HG03565 (cell line): ENCODE measurements at regions not wholly inside any gene's neighbourhood (a gene's known extent, or its start where the extent isn't known, plus 50 kb on each side); places are given as distances from the start of the nearest gene placed in this dataset.

ENCODE experiments used
- ATAC-seq: cut with Tn5 transposase; IDR thresholded peaks from one replicate; pipeline ENCODE4 v1.9.1; 2021; ENCODE audit warnings: mild to moderate bottlenecking, moderate library complexity; ENCODE audit not compliant: unreplicated experiment

GRCh38 chr1:91152331-91152730 lies 130.5 kb upstream of the ZNF644 start:
- no peak for ATAC-seq

GRCh38 chr1:91151702-91152101 lies 129.9 kb upstream of the ZNF644 start:
- no peak for ATAC-seq

GRCh38 chr1:91148641-91149069 lies 126.8 kb upstream of the ZNF644 start:
- no peak for ATAC-seq

- no peak for ATAC-seq
Measured at GRCh38 chr1:91141858-91142257, 120.0 kb upstream of the ZNF644 start.

GRCh38 chr1:91138959-91139358 lies 117.1 kb upstream of the ZNF644 start:
- ATAC-seq: no peak

GRCh38 chr1:91137173-91137852 lies 115.5 kb upstream of the ZNF644 start:
- no peak for ATAC-seq

GRCh38 chr1:91135799-91136198 lies 114.0 kb upstream of the ZNF644 start:
- no peak for ATAC-seq

GRCh38 chr1:91133248-91133647 lies 111.4 kb upstream of the ZNF644 start:
- ATAC-seq: no peak

GRCh38 chr1:91130256-91130985 lies 108.6 kb upstream of the ZNF644 start:
- ATAC-seq: no peak

- ATAC-seq: no peak
Measured at GRCh38 chr1:91129458-91129857, 107.6 kb upstream of the ZNF644 start.

GRCh38 chr1:91129017-91129416 lies 107.2 kb upstream of the ZNF644 start:
- no peak for ATAC-seq

GRCh38 chr1:91124989-91125417 lies 103.2 kb upstream of the ZNF644 start:
- ATAC-seq: peak; percentile 56

- ATAC-seq: peak; percentile 42
Measured at GRCh38 chr1:91124290-91124985, 102.6 kb upstream of the ZNF644 start.

- ATAC-seq: no peak
Measured at GRCh38 chr1:91123773-91124172, 101.9 kb upstream of the ZNF644 start.

- ATAC-seq: no peak
Measured at GRCh38 chr1:91123319-91123718, 101.5 kb upstream of the ZNF644 start.

GRCh38 chr1:91122106-91122717 lies 100.4 kb upstream of the ZNF644 start:
- no peak for ATAC-seq

- ATAC-seq: no peak
Measured at GRCh38 chr1:91121366-91121765, 99.5 kb upstream of the ZNF644 start.

GRCh38 chr1:91120936-91121335 lies 99.1 kb upstream of the ZNF644 start:
- ATAC-seq: no peak

GRCh38 chr1:91120421-91120820 lies 98.6 kb upstream of the ZNF644 start:
- no peak for ATAC-seq

- ATAC-seq: no peak
Measured at GRCh38 chr1:91104712-91105111, 82.9 kb upstream of the ZNF644 start.

- ATAC-seq: no peak
Measured at GRCh38 chr1:91101328-91101727, 79.5 kb upstream of the ZNF644 start.
